SK-N-MC (cell line): ENCODE measurements at regions not wholly inside any gene's neighbourhood (a gene's known extent, or its start where the extent isn't known, plus 50 kb on each side); places are given as distances from the start of the nearest gene placed in this dataset.

Experiments
- EZH2 ChIP-seq: fragments of 200-600 bp; sonication (generic); IDR thresholded peaks from one replicate; pipeline ENCODE4 v1.6.1; 2017; ENCODE audit warnings: antibody characterized with exemption
- FOXP2 ChIP-seq: optimal IDR thresholded peaks from 2 replicates; pipeline ENCODE3; 2011; ENCODE audit warnings: mild to moderate bottlenecking, moderate library complexity; ENCODE audit not compliant: insufficient read depth; ENCODE audit errors: extremely low read length, control extremely low read depth
- POLR2AphosphoS5 ChIP-seq: IDR thresholded peaks from 2 replicates; pipeline ENCODE4 v1.6.1; 2012; ENCODE audit warnings: mild to moderate bottlenecking, low read depth, low read length, borderline replicate concordance

DNA sequence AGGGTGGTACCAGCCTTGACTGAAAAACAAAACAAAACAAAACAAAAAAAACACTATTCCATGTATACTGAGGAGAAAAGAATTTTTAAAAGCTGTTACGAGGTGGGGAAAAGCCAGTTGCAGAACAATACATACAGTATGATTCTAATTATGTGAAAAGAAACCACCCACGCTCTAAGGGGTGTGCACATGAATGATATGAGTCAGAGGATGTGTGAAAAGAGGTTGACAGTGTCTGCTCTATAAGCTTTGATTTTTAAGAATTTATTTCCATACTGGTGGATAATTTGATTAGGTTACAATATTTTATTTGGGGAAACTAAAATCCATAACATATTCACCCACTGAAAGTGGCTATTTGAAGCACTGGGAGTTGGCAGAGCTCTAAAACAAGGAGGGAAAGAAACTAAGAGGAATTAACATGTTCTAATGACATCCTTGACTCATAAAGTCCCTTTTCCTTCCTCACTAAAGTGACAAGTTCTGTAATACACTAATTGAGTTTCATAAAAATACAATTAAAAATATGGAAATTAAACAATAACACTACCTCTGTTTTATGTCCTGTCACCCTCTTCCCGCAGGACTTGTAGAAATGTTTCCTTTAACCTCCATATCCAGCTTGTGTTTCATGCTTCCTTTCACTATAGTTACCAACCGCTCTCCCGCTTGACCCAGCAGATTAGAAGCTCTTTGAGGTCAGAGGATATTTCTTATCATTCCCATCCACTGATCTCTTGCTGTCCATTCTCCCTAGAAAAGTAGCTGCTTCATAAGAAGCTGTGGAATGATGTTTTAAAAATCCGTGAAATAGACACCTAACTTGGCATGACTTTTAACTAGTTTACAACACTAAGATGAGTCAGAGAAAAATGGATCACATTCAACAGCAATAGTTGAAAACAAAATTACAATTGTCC, 118.6 kb upstream of the CCDC28A start:
- TF ChIP-seq FOXP2 (no peak), POLR2AphosphoS5 (no peak), EZH2 (no peak)
